Stimulated activated CD4-positive, alpha-beta T cell treated with anti-CD3 and anti-CD28 coated beads, Interleukin-1b, Interleukin-23, amount 100 ng/mL, for 24 hours (primary cell): ENCODE measurements at regions not wholly inside any gene's neighbourhood (a gene's known extent, or its start where the extent isn't known, plus 50 kb on each side); places are given as distances from the start of the nearest gene placed in this dataset.
"Not testable (repeated sequence)": the region's sequence is repeated elsewhere in the genome, so short reads cannot be mapped to it uniquely, and the experiment has no call there.

Source experiments
- DNase-seq, 4 experiments: peaks; one replicate each; pipeline ENCODE4 v3.0.0-alpha.2; 2020; ENCODE audit warnings: low read depth in 4 of 4, low spot score in 1 of 4

- DNase-seq, result no peak
Measured at GRCh38 chr17:63075969-63076368, 109.9 kb downstream of the TANC2 start.

GRCh38 chr17:63078707-63079106 is 112.7 kb downstream of the TANC2 start:
- no peak for DNase-seq

- DNase-seq, result no peak
Measured at GRCh38 chr17:63082273-63082861, 116.3 kb downstream of the TANC2 start.

- no peak for DNase-seq
Measured at GRCh38 chr17:63082952-63083351, 116.9 kb downstream of the TANC2 start.

- DNase-seq, result no peak
Measured at GRCh38 chr17:63086483-63087185, 120.6 kb downstream of the TANC2 start.

- not testable (repeated sequence) for DNase-seq
Measured at GRCh38 chr17:63090358-63091114, 124.5 kb downstream of the TANC2 start.

GRCh38 chr17:63091909-63092308 is 125.9 kb downstream of the TANC2 start:
- not testable (repeated sequence) for DNase-seq

- no peak for DNase-seq
Measured at GRCh38 chr17:63094631-63095030, 128.6 kb downstream of the TANC2 start.

GRCh38 chr17:63095459-63095858 is 129.4 kb downstream of the TANC2 start:
- no peak for DNase-seq

- DNase-seq, result no peak
Measured at GRCh38 chr17:63095879-63096278, 129.8 kb downstream of the TANC2 start.

GRCh38 chr17:63096426-63096825 is 130.4 kb downstream of the TANC2 start:
- no peak for DNase-seq

- no peak for DNase-seq
Measured at GRCh38 chr17:63099425-63099824, 133.4 kb downstream of the TANC2 start.

GRCh38 chr17:63102034-63102433 is 136.0 kb downstream of the TANC2 start:
- DNase-seq, result no peak

GRCh38 chr17:63106050-63106449 is 140.0 kb downstream of the TANC2 start:
- DNase-seq, result no peak

- no peak for DNase-seq
Measured at GRCh38 chr17:63109661-63110060, 143.6 kb downstream of the TANC2 start.

- no peak for DNase-seq
Measured at GRCh38 chr17:63113167-63113566, 147.1 kb downstream of the TANC2 start.

- no peak for DNase-seq
Measured at GRCh38 chr17:63116228-63116627, 150.2 kb downstream of the TANC2 start.

GRCh38 chr17:63116967-63117830 is 151.2 kb downstream of the TANC2 start:
- DNase-seq, result no peak

GRCh38 chr17:63120406-63120805 is 154.4 kb downstream of the TANC2 start:
- no peak for DNase-seq

GRCh38 chr17:63124536-63124935 is 158.5 kb downstream of the TANC2 start:
- no peak for DNase-seq

- DNase-seq, result no peak
Measured at GRCh38 chr17:63124958-63125357, 158.9 kb downstream of the TANC2 start.
